Activated naive CD8-positive, alpha-beta T cell treated with anti-CD3 and anti-CD28 coated beads, Interleukin-2, amount 50 U/mL, for 24 hours (primary cell): ENCODE measurements at regions not wholly inside any gene's neighbourhood (a gene's known extent, or its start where the extent isn't known, plus 50 kb on each side); places are given as distances from the start of the nearest gene placed in this dataset.

Experiments
- ATAC-seq: fragments of 150-1000 bp; cut with Tn5 transposase; one replicate; pipeline ENCODE4 v1.10.0; 2021
- DNase-seq: peaks from one replicate; pipeline ENCODE4 v3.0.0; 2021
- H3K27ac Mint-ChIP-seq: one replicate; pipeline ENCODE4 v1.8.0; 2021; ENCODE audit warnings: mild to moderate bottlenecking, mixed read lengths
- H3K27me3 Mint-ChIP-seq: one replicate; pipeline ENCODE4 v1.8.0; 2021; ENCODE audit warnings: mixed read lengths
- H3K36me3 Mint-ChIP-seq: one replicate; pipeline ENCODE4 v1.8.0; 2021; ENCODE audit warnings: low read depth, mixed read lengths
- H3K4me1 Mint-ChIP-seq: one replicate; pipeline ENCODE4 v1.8.0; 2021; ENCODE audit warnings: mixed read lengths
- H3K4me3 Mint-ChIP-seq: one replicate; pipeline ENCODE4 v1.8.0; 2021; ENCODE audit warnings: mild to moderate bottlenecking, moderate library complexity, mixed read lengths
- H3K9me3 Mint-ChIP-seq: one replicate; pipeline ENCODE4 v1.8.0; 2021; ENCODE audit warnings: mixed read lengths

DNA sequence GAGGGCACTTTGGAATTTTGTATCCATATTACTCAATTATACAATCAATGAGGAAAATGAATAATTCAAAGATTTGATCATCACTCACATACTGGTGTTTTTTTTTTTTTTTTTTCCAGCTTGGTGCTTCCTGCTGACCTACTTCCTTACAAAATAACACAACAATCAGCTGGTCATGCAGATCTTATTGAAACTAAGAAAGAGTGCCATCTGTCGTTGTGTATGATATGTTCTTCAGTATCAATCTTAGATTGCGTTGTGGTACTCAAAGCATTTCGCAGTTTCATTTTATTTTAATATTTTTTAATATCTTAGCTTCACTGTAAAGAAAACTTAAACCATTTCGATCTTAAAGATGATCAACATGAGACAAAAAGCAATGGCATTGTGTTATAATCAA is 155.6 kb downstream of the OGFRL1 start:
- H3K36me3 Mint-ChIP-seq, result no peaks in the 10 kb centered on the region

DNA sequence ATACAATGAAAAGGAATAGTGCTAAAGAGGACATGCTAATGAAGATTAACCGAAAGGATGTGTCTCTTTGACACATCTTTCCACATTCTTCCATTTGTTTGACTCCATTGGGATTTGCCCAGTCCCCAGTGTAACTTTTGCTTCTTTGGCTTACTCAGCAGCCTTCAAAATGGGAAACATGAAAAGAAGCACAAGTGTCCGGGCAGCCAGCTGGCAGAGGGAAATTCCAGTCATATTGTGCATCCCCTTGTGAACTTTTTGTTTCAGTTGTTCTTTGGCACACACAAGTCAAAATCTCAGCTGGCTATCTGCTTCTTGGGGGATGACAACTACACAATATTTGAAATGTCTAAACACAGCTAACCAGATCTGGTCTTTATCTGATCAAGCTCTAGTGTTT is 157.4 kb downstream of the OGFRL1 start:
- H3K27ac Mint-ChIP-seq, result no peak overlapping the region
- H3K9me3 Mint-ChIP-seq, result no peaks in the 10 kb centered on the region
- H3K4me3 Mint-ChIP-seq, result no peak overlapping the region
- H3K36me3 Mint-ChIP-seq, result no peaks in the 10 kb centered on the region
- H3K27me3 Mint-ChIP-seq, result peaks cover 7% of the 10 kb centered on the region
- no peaks in the 10 kb centered on the region for H3K4me1 Mint-ChIP-seq
- ATAC-seq, result no peak
- DNase-seq, result no peak

More for the DNA sequence above, 155.6 kb downstream of the OGFRL1 start:
- Mint-ChIP-seq H3K9me3 (no peaks in the 10 kb centered on the region), H3K4me1 (no peaks in the 10 kb centered on the region), H3K4me3 (no peak overlapping the region), H3K27me3 (peaks cover 7% of the 10 kb centered on the region), H3K27ac (no peak overlapping the region)
- no peak for DNase-seq
- ATAC-seq, result no peak

DNA sequence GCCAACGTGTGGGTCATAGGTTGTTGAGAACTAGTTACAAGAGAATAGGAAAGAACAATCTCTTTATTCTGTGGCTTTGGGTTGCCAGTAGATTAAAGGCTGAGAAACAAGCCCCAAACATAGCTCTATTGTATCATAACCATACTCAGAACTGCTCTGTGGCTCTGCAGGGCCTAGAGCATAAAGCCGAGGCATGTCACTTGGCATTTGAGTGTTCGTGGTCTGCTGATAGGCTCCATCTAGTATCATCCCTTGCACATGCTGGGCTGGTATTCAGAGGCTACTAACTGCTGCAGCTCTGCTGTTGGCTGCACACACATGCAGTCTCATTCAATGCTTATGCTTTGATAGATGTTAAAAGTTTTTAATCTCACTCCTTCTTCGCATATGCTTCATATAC is 157.9 kb downstream of the OGFRL1 start:
- no peaks in the 10 kb centered on the region for H3K9me3 Mint-ChIP-seq
- peaks cover 7% of the 10 kb centered on the region for H3K27me3 Mint-ChIP-seq
- H3K27ac Mint-ChIP-seq, result no peak overlapping the region
- ATAC-seq (no peak), DNase-seq (no peak)
- H3K4me1 Mint-ChIP-seq, result no peaks in the 10 kb centered on the region
- H3K4me3 Mint-ChIP-seq, result no peak overlapping the region
- H3K36me3 Mint-ChIP-seq, result no peaks in the 10 kb centered on the region

DNA sequence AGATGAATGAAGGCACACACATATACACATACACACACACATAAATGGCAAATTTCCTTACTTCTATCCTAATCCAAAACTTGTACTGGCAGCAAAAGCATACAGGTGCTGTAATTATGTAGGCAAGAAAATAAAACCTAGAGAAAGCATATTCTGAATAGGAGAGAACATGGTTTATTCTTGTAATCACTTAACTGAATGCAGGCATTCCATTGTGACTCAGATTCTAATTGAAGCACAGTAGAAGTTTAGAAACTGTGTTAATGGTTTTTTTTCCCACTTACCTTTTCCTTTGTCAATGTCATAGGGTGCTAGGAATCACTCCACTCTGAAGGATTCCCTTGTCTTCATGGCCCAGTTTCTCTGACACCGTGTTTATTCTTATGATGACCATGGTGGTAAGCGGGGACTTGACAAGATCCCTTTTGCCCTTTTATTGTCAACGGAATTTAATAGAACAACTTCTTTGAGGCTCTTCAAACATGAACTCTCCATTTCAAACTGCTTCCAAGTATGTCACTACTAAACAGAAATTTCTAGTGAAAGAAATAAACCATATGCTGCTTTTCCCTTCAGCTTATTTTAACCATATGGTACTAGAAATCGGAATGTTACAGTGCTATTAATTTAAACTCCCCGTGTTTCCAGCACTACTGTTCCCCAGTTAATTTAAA is 164.2 kb downstream of the OGFRL1 start:
- Mint-ChIP-seq H3K9me3 (peaks cover 4% of the 10 kb centered on the region), H3K36me3 (no peaks in the 10 kb centered on the region), H3K4me1 (no peaks in the 10 kb centered on the region), H3K27me3 (no peaks in the 10 kb centered on the region), H3K27ac (no peak overlapping the region), H3K4me3 (no peak overlapping the region)
- DNase-seq (no peak), ATAC-seq (no peak)

- no peaks in the 10 kb centered on the region for H3K36me3 Mint-ChIP-seq
- no peaks in the 10 kb centered on the region for H3K27me3 Mint-ChIP-seq
- DNase-seq (no peak), ATAC-seq (no peak)
- H3K27ac Mint-ChIP-seq, result no peak overlapping the region
- peaks cover 4% of the 10 kb centered on the region for H3K9me3 Mint-ChIP-seq
- H3K4me1 Mint-ChIP-seq, result no peaks in the 10 kb centered on the region
- no peak overlapping the region for H3K4me3 Mint-ChIP-seq
These were observed 164.7 kb downstream of the OGFRL1 start for GRCh38 chr6:71453371-71453706.

DNA sequence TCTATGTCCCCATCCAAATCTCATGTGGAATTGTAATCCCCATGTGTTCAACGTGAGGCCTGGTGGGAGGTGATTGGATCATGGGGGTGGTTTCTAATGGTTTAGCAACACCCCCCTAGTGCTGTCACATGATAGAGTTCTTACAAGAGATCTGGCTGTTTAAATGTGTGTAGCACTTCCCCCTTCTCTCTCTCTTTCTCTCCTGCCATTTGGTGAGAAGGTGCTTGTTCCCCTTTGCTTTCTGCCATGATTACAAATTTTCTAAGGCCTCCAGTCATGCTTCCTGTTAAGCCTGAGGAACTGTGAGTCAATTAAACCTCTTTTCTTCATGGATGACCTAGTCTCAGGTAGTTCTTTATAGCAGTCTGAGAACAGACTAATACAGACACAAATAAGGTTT is 165.4 kb downstream of the OGFRL1 start:
- ATAC-seq, result no peak
- Mint-ChIP-seq H3K4me3 (no peak overlapping the region), H3K36me3 (no peaks in the 10 kb centered on the region), H3K27me3 (no peaks in the 10 kb centered on the region), H3K4me1 (no peaks in the 10 kb centered on the region), H3K27ac (no peak overlapping the region), H3K9me3 (peaks cover 4% of the 10 kb centered on the region)
- DNase-seq, result no peak

GRCh38 chr6:71457929-71458328 is 169.3 kb downstream of the OGFRL1 start:
- no peaks in the 10 kb centered on the region for H3K27me3 Mint-ChIP-seq
- no peaks in the 10 kb centered on the region for H3K4me1 Mint-ChIP-seq
- no peak overlapping the region for H3K27ac Mint-ChIP-seq
- DNase-seq (no peak), ATAC-seq (no peak)
- peaks cover 4% of the 10 kb centered on the region for H3K9me3 Mint-ChIP-seq
- no peak overlapping the region for H3K4me3 Mint-ChIP-seq
- H3K36me3 Mint-ChIP-seq, result no peaks in the 10 kb centered on the region

- ATAC-seq (no peak), DNase-seq (no peak)
- Mint-ChIP-seq H3K4me3 (no peak overlapping the region), H3K36me3 (no peaks in the 10 kb centered on the region), H3K4me1 (no peaks in the 10 kb centered on the region), H3K27me3 (no peaks in the 10 kb centered on the region), H3K27ac (no peak overlapping the region), H3K9me3 (peaks cover 4% of the 10 kb centered on the region)
These were observed 170.6 kb downstream of the OGFRL1 start for GRCh38 chr6:71459162-71459561.

DNA sequence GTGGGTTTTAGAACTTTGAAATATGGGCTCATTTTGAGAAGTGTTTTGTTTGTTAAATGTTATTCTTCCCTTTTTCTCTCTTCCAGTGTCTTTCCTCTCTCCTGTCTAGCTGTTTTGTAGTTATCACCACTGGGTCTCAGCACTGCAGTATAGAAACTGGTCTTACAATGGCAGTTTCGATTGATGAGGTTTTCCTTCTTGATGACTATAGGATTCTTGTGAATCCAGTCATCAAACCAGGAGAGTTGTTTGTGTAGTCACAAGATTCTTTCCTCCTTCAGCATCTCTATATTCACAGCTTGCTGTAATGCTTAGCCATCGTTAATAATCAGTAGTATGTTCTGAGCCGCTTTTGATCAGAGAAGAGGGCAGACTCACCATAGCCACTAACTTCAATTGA is 172.3 kb downstream of the OGFRL1 start:
- Mint-ChIP-seq H3K27me3 (no peaks in the 10 kb centered on the region), H3K36me3 (no peaks in the 10 kb centered on the region), H3K4me3 (no peak overlapping the region), H3K27ac (no peak overlapping the region), H3K9me3 (peaks cover 13% of the 10 kb centered on the region), H3K4me1 (no peaks in the 10 kb centered on the region)
- no peak for DNase-seq
- no peak for ATAC-seq

DNA sequence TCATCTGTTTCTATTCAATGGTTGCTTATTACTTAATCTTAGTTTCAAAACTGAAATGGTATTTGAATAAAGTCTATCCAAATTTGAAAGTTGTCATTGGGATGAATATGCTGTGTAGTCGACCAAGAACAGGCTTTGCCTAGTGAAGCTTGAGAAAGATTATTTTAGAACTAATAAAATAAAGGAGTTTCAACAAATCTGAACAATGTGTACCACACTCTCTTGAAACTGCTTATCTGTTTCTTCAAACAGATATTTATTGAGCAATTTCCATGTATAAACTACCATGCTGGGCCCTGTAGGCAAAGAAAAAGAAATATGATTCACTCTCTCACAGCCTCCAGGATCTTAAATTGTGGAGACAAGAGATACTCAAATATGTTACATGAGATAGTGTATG is 174.4 kb downstream of the OGFRL1 start:
- DNase-seq (no peak), ATAC-seq (no peak)
- H3K4me3 Mint-ChIP-seq, result no peak overlapping the region
- peaks cover 9% of the 10 kb centered on the region for H3K9me3 Mint-ChIP-seq
- H3K27ac Mint-ChIP-seq, result no peak overlapping the region
- H3K36me3 Mint-ChIP-seq, result no peaks in the 10 kb centered on the region
- no peaks in the 10 kb centered on the region for H3K27me3 Mint-ChIP-seq
- no peaks in the 10 kb centered on the region for H3K4me1 Mint-ChIP-seq

DNA sequence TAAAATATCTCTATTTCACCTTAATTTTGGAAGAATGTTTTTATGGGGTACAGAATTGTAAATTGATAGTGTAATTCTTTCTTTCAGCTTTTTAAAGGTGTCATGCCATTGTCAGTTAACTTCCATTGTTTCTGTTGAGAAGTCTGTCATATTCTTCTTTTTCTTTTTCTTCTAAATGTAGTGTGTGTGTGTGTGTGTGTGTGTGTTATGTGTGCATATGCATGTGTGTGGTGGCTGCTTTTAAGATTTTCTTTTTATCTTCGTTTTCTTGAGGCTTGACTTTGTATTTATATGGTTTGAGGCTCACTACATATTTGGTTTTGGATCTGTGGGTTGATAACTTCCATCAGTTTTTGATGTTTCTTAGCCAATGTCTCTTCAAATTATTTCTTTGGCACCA is 176.5 kb downstream of the OGFRL1 start:
- no peak for DNase-seq
- peaks cover 2% of the 10 kb centered on the region for H3K27me3 Mint-ChIP-seq
- H3K4me3 Mint-ChIP-seq, result no peak overlapping the region
- H3K9me3 Mint-ChIP-seq, result peaks cover 9% of the 10 kb centered on the region
- no peak for ATAC-seq
- no peaks in the 10 kb centered on the region for H3K4me1 Mint-ChIP-seq
- H3K27ac Mint-ChIP-seq, result no peak overlapping the region
- H3K36me3 Mint-ChIP-seq, result no peaks in the 10 kb centered on the region

GRCh38 chr6:71466362-71466761 is 177.8 kb downstream of the OGFRL1 start:
- no peaks in the 10 kb centered on the region for H3K36me3 Mint-ChIP-seq
- no peak for ATAC-seq
- peaks cover 9% of the 10 kb centered on the region for H3K9me3 Mint-ChIP-seq
- no peaks in the 10 kb centered on the region for H3K4me1 Mint-ChIP-seq
- H3K4me3 Mint-ChIP-seq, result no peak overlapping the region
- DNase-seq, result no peak
- peaks cover 3% of the 10 kb centered on the region for H3K27me3 Mint-ChIP-seq
- no peak overlapping the region for H3K27ac Mint-ChIP-seq

GRCh38 chr6:71468038-71468437 is 179.4 kb downstream of the OGFRL1 start:
- H3K9me3 Mint-ChIP-seq, result peaks cover 9% of the 10 kb centered on the region
- peaks cover 3% of the 10 kb centered on the region for H3K27me3 Mint-ChIP-seq
- no peak for ATAC-seq
- no peak for DNase-seq
- no peak overlapping the region for H3K27ac Mint-ChIP-seq
- no peak overlapping the region for H3K4me3 Mint-ChIP-seq
- no peaks in the 10 kb centered on the region for H3K36me3 Mint-ChIP-seq
- no peaks in the 10 kb centered on the region for H3K4me1 Mint-ChIP-seq

DNA sequence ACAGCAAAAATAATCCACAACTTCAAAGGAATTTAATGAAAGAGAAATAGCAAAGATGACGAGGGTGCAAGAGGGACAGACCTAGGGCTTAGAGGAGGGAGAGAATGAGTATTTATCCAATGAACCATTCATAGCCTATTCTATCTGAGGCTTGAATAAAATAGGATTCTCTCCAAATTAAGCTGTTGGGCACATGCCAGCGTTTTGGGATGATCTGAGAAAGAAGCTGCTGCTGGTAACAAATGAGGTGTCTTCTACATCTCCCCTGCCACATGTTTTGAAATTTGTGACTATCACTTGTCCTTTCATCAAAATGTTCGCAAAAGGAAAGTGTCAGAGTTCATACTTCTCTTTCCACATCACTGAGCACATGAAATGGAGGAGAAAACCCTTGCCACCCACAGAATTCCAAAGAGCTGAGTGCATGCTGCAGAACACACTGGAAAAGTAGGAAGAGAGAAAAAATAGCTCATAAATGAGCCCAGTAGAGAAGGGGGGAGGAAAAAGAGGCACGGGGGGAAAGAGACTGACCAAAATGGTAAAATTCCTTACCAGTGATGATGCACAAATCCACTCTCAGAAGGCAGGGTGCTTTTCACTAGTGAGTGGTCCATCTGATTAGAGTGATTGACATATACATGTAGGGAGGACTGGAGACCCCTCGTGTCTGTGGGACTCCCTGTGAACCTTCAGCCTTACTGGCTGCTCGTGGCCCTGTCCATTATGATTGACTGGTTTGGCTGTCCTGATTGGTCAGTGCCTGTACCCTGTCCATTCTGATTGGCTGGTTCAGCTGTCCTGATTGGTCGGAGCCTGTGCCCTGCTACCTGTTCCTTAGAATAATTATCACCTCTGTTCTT is 180.5 kb downstream of the OGFRL1 start:
- peaks cover 10% of the 10 kb centered on the region for H3K27me3 Mint-ChIP-seq
- no peaks in the 10 kb centered on the region for H3K36me3 Mint-ChIP-seq
- H3K9me3 Mint-ChIP-seq, result peaks cover 9% of the 10 kb centered on the region
- H3K4me3 Mint-ChIP-seq, result no peak overlapping the region
- H3K4me1 Mint-ChIP-seq, result no peaks in the 10 kb centered on the region
- H3K27ac Mint-ChIP-seq, result no peak overlapping the region
- no peak for DNase-seq
- ATAC-seq, result no peak

- Mint-ChIP-seq H3K9me3 (no peaks in the 10 kb centered on the region), H3K27ac (no peak overlapping the region), H3K27me3 (peaks cover 10% of the 10 kb centered on the region), H3K4me3 (no peak overlapping the region), H3K4me1 (no peaks in the 10 kb centered on the region), H3K36me3 (no peaks in the 10 kb centered on the region)
- DNase-seq (no peak), ATAC-seq (no peak)
These were observed 183.1 kb downstream of the OGFRL1 start for GRCh38 chr6:71471718-71472117.
